GM18505 (cell line): ENCODE measurements at regions not wholly inside any gene's neighbourhood (a gene's known extent, or its start where the extent isn't known, plus 50 kb on each side); places are given as distances from the start of the nearest gene placed in this dataset.

Experiments used
- ATAC-seq: cut with Tn5 transposase; IDR thresholded peaks from one replicate; pipeline ENCODE4 v1.9.1; 2021; ENCODE audit not compliant: unreplicated experiment
- POLR2A ChIP-seq: IDR thresholded peaks from 4 replicates; pipeline ENCODE4 v1.6.1; 2011; ENCODE audit warnings: borderline replicate concordance; ENCODE audit not compliant: insufficient read depth, insufficient read length; ENCODE audit errors: extremely low read depth

- no peak for ATAC-seq
- no peak for TF ChIP-seq POLR2A
These were observed 222.4 kb downstream of the CD83 start for GRCh38 chr6:14339711-14340584.

- no peak for TF ChIP-seq POLR2A
- ATAC-seq: no peak
These were observed 226.9 kb downstream of the CD83 start for GRCh38 chr6:14344486-14344885.

GRCh38 chr6:14348389-14348788 lies 230.8 kb downstream of the CD83 start:
- TF ChIP-seq POLR2A: no peak
- no peak for ATAC-seq

GRCh38 chr6:14349507-14349906 lies 231.9 kb downstream of the CD83 start:
- no peak for ATAC-seq
- TF ChIP-seq POLR2A: no peak

GRCh38 chr6:14350210-14350609 lies 232.6 kb downstream of the CD83 start:
- no peak for TF ChIP-seq POLR2A
- no peak for ATAC-seq

- TF ChIP-seq POLR2A: no peak
- no peak for ATAC-seq
These were observed 235.7 kb downstream of the CD83 start for GRCh38 chr6:14353281-14353680.

- no peak for TF ChIP-seq POLR2A
- ATAC-seq: no peak
These were observed 236.2 kb downstream of the CD83 start for GRCh38 chr6:14353798-14354197.

GRCh38 chr6:14354919-14355572 lies 237.5 kb downstream of the CD83 start:
- TF ChIP-seq POLR2A: no peak
- ATAC-seq: no peak

- no peak for ATAC-seq
- TF ChIP-seq POLR2A: no peak
These were observed 241.9 kb downstream of the CD83 start for GRCh38 chr6:14359438-14359837.

GRCh38 chr6:14360565-14360964 lies 243.0 kb downstream of the CD83 start:
- TF ChIP-seq POLR2A: no peak
- ATAC-seq: no peak

- no peak for ATAC-seq
- TF ChIP-seq POLR2A: no peak
These were observed 243.7 kb downstream of the CD83 start for GRCh38 chr6:14361297-14361696.

GRCh38 chr6:14361956-14362587 lies 244.5 kb downstream of the CD83 start:
- TF ChIP-seq POLR2A: no peak
- no peak for ATAC-seq

- no peak for ATAC-seq
These were observed 246.8 kb downstream of the CD83 start for GRCh38 chr6:14364370-14364769.

GRCh38 chr6:14365393-14365792 lies 247.8 kb downstream of the CD83 start:
- no peak for TF ChIP-seq POLR2A
- no peak for ATAC-seq

More at GRCh38 chr6:14364370-14364769, 246.8 kb downstream of the CD83 start:
- TF ChIP-seq POLR2A: no peak

- no peak for ATAC-seq
- no peak for TF ChIP-seq POLR2A
These were observed 248.7 kb downstream of the CD83 start for GRCh38 chr6:14366315-14366714.

GRCh38 chr6:14366872-14367271 lies 249.3 kb downstream of the CD83 start:
- ATAC-seq: no peak
- TF ChIP-seq POLR2A: no peak
